ENCODE measurements at regions not wholly inside any gene's neighbourhood (a gene's known extent, or its start where the extent isn't known, plus 50 kb on each side); places are given as distances from the start of the nearest gene placed in this dataset.

GRCh38 chr4:154009191-154009590 is 220.3 kb upstream of the SFRP2 start:
- no peak for DNase-seq (ENCODE audit: low spot score)
- Histone ChIP-seq H3K27me3 (replicated peaks; ENCODE audit: insufficient read depth) (no peaks in the 10 kb centered on the region), H3K4me3 (no peak overlapping the region), H3K36me3 (no peaks in the 10 kb centered on the region), H3K27ac (no peak overlapping the region), H3K4me1 (replicated peaks) (no peaks in the 10 kb centered on the region), H3K9me3 (no peaks in the 10 kb centered on the region)
- intact Hi-C loops (cut with DNase I), result no loop called here
- WGBS, result 88% methylated on average over 2 of the region's 2 CpGs
- no peak for TF ChIP-seq POLR2AphosphoS5 (IDR thresholded peaks at IDR 0.05)
- TF ChIP-seq POLR2A (IDR thresholded peaks at IDR 0.05), result no peak
- TF ChIP-seq CTCF (IDR thresholded peaks at IDR 0.05), result no peak

GRCh38 chr4:154005171-154005520 is 216.3 kb upstream of the SFRP2 start:
- WGBS, result 77% methylated on average over 5 of the region's 5 CpGs
- no peaks in the 10 kb centered on the region for H3K9me3 ChIP-seq
- no peak for TF ChIP-seq CTCF (IDR thresholded peaks at IDR 0.05)
- no peak for TF ChIP-seq POLR2A (IDR thresholded peaks at IDR 0.05)
- no peak for TF ChIP-seq POLR2AphosphoS5 (IDR thresholded peaks at IDR 0.05)
- intact Hi-C loops (cut with DNase I), result no loop called here
- no peak overlapping the region for H3K4me3 ChIP-seq
- peak overlapping the region; percentile 31 to 76 for H3K27ac ChIP-seq
- H3K27me3 ChIP-seq (replicated peaks; ENCODE audit: insufficient read depth), result no peaks in the 10 kb centered on the region
- DNase-seq (ENCODE audit: low spot score), result no peak
- H3K36me3 ChIP-seq, result no peaks in the 10 kb centered on the region
- no peaks in the 10 kb centered on the region for H3K4me1 ChIP-seq (replicated peaks)

- H3K9me3 ChIP-seq, result no peaks in the 10 kb centered on the region
- no peak for DNase-seq (ENCODE audit: low spot score)
- intact Hi-C loops (cut with DNase I), result no loop called here
- H3K4me1 ChIP-seq (replicated peaks), result no peaks in the 10 kb centered on the region
- H3K27ac ChIP-seq, result peak overlapping the region; percentile 33 to 76
- no peaks in the 10 kb centered on the region for H3K27me3 ChIP-seq (replicated peaks; ENCODE audit: insufficient read depth)
- H3K36me3 ChIP-seq, result no peaks in the 10 kb centered on the region
- peak; percentile 58 for TF ChIP-seq POLR2AphosphoS5 (IDR thresholded peaks at IDR 0.05)
- no peak for TF ChIP-seq CTCF (IDR thresholded peaks at IDR 0.05)
- H3K4me3 ChIP-seq, result no peak overlapping the region
- 41% methylated on average over 7 of the region's 7 CpGs for WGBS
Observed at GRCh38 chr4:154004507-154005170, 215.8 kb upstream of the SFRP2 start.

DNA sequence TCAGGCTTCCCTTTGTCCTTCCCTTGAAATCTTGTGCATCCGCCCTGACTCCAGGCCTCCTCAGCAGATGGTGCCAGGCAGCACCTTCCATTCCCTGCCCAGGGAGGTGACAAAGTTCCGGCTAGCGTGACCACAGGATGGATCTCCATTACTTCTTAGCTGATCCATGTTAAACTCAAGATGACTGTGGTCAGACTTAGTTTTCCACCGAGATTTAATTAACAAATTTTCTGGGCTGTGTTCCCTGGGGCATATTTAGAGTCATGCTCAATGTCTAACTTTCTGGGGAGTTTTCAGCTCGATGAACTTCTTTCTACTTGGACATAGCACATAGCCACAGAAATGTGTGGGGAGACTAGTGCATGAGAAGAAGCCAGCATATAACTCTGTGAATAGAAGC is 215.1 kb upstream of the SFRP2 start:
- H3K36me3 ChIP-seq, result no peaks in the 10 kb centered on the region
- no peaks in the 10 kb centered on the region for H3K4me1 ChIP-seq (replicated peaks)
- no peaks in the 10 kb centered on the region for H3K27me3 ChIP-seq (replicated peaks; ENCODE audit: insufficient read depth)
- TF ChIP-seq CTCF (IDR thresholded peaks at IDR 0.05), result no peak
- TF ChIP-seq POLR2A (IDR thresholded peaks at IDR 0.05), result no peak
- no peak for TF ChIP-seq POLR2AphosphoS5 (IDR thresholded peaks at IDR 0.05)
- peak overlapping the region; percentile 33 to 53 for H3K27ac ChIP-seq
- DNase-seq (ENCODE audit: low spot score), result no peak
- no peak overlapping the region for H3K4me3 ChIP-seq
- 77% methylated on average over 5 of the region's 5 CpGs for WGBS
- no peaks in the 10 kb centered on the region for H3K9me3 ChIP-seq
- intact Hi-C loops (cut with DNase I), result no loop called here

GRCh38 chr4:154003378-154003777 is 214.5 kb upstream of the SFRP2 start:
- TF ChIP-seq CTCF (IDR thresholded peaks at IDR 0.05) (no peak), POLR2A (IDR thresholded peaks at IDR 0.05) (no peak), POLR2AphosphoS5 (IDR thresholded peaks at IDR 0.05) (no peak)
- 97% methylated on average over 1 of the region's 1 CpG for WGBS
- intact Hi-C loops (cut with DNase I), result no loop called here
- no peak overlapping the region for H3K27ac ChIP-seq
- H3K4me1 ChIP-seq (replicated peaks), result no peaks in the 10 kb centered on the region
- H3K4me3 ChIP-seq, result no peak overlapping the region
- H3K9me3 ChIP-seq, result no peaks in the 10 kb centered on the region
- H3K27me3 ChIP-seq (replicated peaks; ENCODE audit: insufficient read depth), result no peaks in the 10 kb centered on the region
- DNase-seq (ENCODE audit: low spot score), result no peak
- no peaks in the 10 kb centered on the region for H3K36me3 ChIP-seq
